Heart left ventricle (tissue), 13 donors: ENCODE measurements at regions not wholly inside any gene's neighbourhood (a gene's known extent, or its start where the extent isn't known, plus 50 kb on each side); places are given as distances from the start of the nearest gene placed in this dataset.

Source experiments
- POLR2A ChIP-seq, 2 donors: fragments of 450-650 bp; IDR thresholded peaks; one replicate each; pipeline ENCODE4 v1.6.1; 2017; ENCODE audit warnings: antibody characterized with exemption in 2 of 2, mild to moderate bottlenecking in 2 of 2, moderate library complexity in 2 of 2
- TF ChIP-seq, protein P1 (sequence below), 12 donors: fragments of 200-600 bp; sonication (generic) in 4 of 12; IDR thresholded peaks; one replicate each; pipeline versions ENCODE4 v1.5.0 to v1.8.0; 2018 to 2022; ENCODE audit warnings: antibody characterized with exemption in 12 of 12, mild to moderate bottlenecking in 5 of 12
- donor health status: ischemic (EF 13 %, LVEDD 7.1; RV severe dilation, severe dysfunction).
- donor health status: DM: no; HTN: yes; CAD: no.
- donor health status: DM: no; HTN: no; CAD: no.
- donor health status: ischemic (EF 25% LVEDD 6.9; RV normal size, moderate dysfunction).
- donor health status: ischemic (EF 25% LVEDD 5.7; RV mildly dilated, moderate dysfunction).
- donor health status: ischemic (EF 35%, LVEDD 5.7; RV mildly dilated, moderate dysfunction).
- donor health status: nonischemic (EF 11% LVEDD 7.7; RV severe dilation, severe dysfunction).
- donor health status: DM: yes; HTN: yes; CAD: no.
- donor health status: PGD.
- donor health status: ischemic (EF 29% LVEDD 5.4; RV normal size, mild dysfunction).
- donor health status: nonischemic (EF 23%, LVEDD 6.1; RV moderate dilation, normal function).

DNA sequence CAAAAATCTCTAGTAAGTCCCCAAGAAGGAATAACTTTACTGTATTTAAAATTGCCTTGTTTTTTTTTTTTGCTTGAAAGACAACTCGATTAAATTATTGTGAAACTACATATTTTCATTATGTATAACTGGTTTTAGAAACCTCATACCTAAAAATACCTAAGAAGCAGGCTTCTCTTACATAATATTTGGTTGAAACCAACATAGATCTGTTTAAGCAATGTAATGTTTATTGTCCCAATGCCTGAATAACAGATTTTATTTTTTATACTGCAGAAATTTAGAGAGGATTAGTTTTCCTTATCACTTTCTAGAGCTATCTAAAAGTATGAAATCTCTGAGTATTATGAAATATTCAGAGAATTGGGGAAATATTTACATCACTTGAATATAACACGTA is 78.5 kb upstream of the CHRM3 start:
- TF ChIP-seq, protein P1, sequence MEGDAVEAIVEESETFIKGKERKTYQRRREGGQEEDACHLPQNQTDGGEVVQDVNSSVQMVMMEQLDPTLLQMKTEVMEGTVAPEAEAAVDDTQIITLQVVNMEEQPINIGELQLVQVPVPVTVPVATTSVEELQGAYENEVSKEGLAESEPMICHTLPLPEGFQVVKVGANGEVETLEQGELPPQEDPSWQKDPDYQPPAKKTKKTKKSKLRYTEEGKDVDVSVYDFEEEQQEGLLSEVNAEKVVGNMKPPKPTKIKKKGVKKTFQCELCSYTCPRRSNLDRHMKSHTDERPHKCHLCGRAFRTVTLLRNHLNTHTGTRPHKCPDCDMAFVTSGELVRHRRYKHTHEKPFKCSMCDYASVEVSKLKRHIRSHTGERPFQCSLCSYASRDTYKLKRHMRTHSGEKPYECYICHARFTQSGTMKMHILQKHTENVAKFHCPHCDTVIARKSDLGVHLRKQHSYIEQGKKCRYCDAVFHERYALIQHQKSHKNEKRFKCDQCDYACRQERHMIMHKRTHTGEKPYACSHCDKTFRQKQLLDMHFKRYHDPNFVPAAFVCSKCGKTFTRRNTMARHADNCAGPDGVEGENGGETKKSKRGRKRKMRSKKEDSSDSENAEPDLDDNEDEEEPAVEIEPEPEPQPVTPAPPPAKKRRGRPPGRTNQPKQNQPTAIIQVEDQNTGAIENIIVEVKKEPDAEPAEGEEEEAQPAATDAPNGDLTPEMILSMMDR (IDR thresholded peaks at IDR 0.05): no peak
- no peak for TF ChIP-seq POLR2A (IDR thresholded peaks at IDR 0.05)
